ENCODE measurements at regions not wholly inside any gene's neighbourhood (a gene's known extent, or its start where the extent isn't known, plus 50 kb on each side); places are given as distances from the start of the nearest gene placed in this dataset.

GRCh38 chr1:163013826-163014600, 55.1 kb upstream of the RGS4 start:
- H3K36me3 ChIP-seq (ENCODE audit: insufficient read depth, low read length) = no peaks in the 10 kb centered on the region
- no peaks in the 10 kb centered on the region for H3K79me2 ChIP-seq (ENCODE audit: control insufficient read depth, insufficient read depth, low read length, unreplicated experiment)
- no peak overlapping the region for H2AFZ ChIP-seq (ENCODE audit: low read length, unreplicated experiment)
- H3K27me3 ChIP-seq (ENCODE audit: insufficient read depth, low read length) = no peaks in the 10 kb centered on the region
- no peaks in the 10 kb centered on the region for H3K4me1 ChIP-seq (ENCODE audit: control insufficient read depth, insufficient read depth, low read length, unreplicated experiment)
- H3K27ac ChIP-seq (ENCODE audit: low read depth, low read length) = no peak overlapping the region
- H3K4me3 ChIP-seq (ENCODE audit: low read depth, low read length) = no peak overlapping the region

GRCh38 chr1:163006051-163006834, 62.9 kb upstream of the RGS4 start:
- Histone ChIP-seq H3K79me2 (ENCODE audit: control insufficient read depth, insufficient read depth, low read length, unreplicated experiment) (no peaks in the 10 kb centered on the region), H3K4me3 (ENCODE audit: low read depth, low read length) (no peak overlapping the region), H3K27me3 (ENCODE audit: insufficient read depth, low read length) (no peaks in the 10 kb centered on the region), H3K27ac (ENCODE audit: low read depth, low read length) (no peak overlapping the region), H2AFZ (ENCODE audit: low read length, unreplicated experiment) (no peak overlapping the region), H3K36me3 (ENCODE audit: insufficient read depth, low read length) (no peaks in the 10 kb centered on the region), H3K4me1 (ENCODE audit: control insufficient read depth, insufficient read depth, low read length, unreplicated experiment) (no peaks in the 10 kb centered on the region)

- H3K27me3 ChIP-seq (ENCODE audit: insufficient read depth, low read length) = no peaks in the 10 kb centered on the region
- H3K27ac ChIP-seq (ENCODE audit: low read depth, low read length) = peak overlapping the region; percentile 44
- no peak overlapping the region for H3K4me3 ChIP-seq (ENCODE audit: low read depth, low read length)
- H3K4me1 ChIP-seq (ENCODE audit: control insufficient read depth, insufficient read depth, low read length, unreplicated experiment) = peaks cover 35% of the 10 kb centered on the region
- H2AFZ ChIP-seq (ENCODE audit: low read length, unreplicated experiment) = peak overlapping the region; percentile 45
- no peaks in the 10 kb centered on the region for H3K36me3 ChIP-seq (ENCODE audit: insufficient read depth, low read length)
- H3K79me2 ChIP-seq (ENCODE audit: control insufficient read depth, insufficient read depth, low read length, unreplicated experiment) = no peaks in the 10 kb centered on the region
Measured at GRCh38 chr1:162997499-162998285, 71.5 kb upstream of the RGS4 start.

GRCh38 chr1:162996261-162996660, 72.9 kb upstream of the RGS4 start:
- H3K36me3 ChIP-seq (ENCODE audit: insufficient read depth, low read length) = no peaks in the 10 kb centered on the region
- no peaks in the 10 kb centered on the region for H3K27me3 ChIP-seq (ENCODE audit: insufficient read depth, low read length)
- H3K4me1 ChIP-seq (ENCODE audit: control insufficient read depth, insufficient read depth, low read length, unreplicated experiment) = peaks cover 35% of the 10 kb centered on the region
- H2AFZ ChIP-seq (ENCODE audit: low read length, unreplicated experiment) = peak overlapping the region; percentile 39
- no peaks in the 10 kb centered on the region for H3K79me2 ChIP-seq (ENCODE audit: control insufficient read depth, insufficient read depth, low read length, unreplicated experiment)
- no peak overlapping the region for H3K4me3 ChIP-seq (ENCODE audit: low read depth, low read length)
- no peak overlapping the region; the same call in 1 of the 2 replicates for H3K27ac ChIP-seq (ENCODE audit: low read depth, low read length)

GRCh38 chr1:162994921-162995320, 74.2 kb upstream of the RGS4 start:
- H3K27me3 ChIP-seq (ENCODE audit: insufficient read depth, low read length) = no peaks in the 10 kb centered on the region
- H3K27ac ChIP-seq (ENCODE audit: low read depth, low read length) = peak overlapping the region; percentile 33
- no peaks in the 10 kb centered on the region for H3K79me2 ChIP-seq (ENCODE audit: control insufficient read depth, insufficient read depth, low read length, unreplicated experiment)
- no peak overlapping the region for H3K4me3 ChIP-seq (ENCODE audit: low read depth, low read length)
- no peak overlapping the region for H2AFZ ChIP-seq (ENCODE audit: low read length, unreplicated experiment)
- H3K4me1 ChIP-seq (ENCODE audit: control insufficient read depth, insufficient read depth, low read length, unreplicated experiment) = peaks cover 35% of the 10 kb centered on the region
- no peaks in the 10 kb centered on the region for H3K36me3 ChIP-seq (ENCODE audit: insufficient read depth, low read length)

- no peaks in the 10 kb centered on the region for H3K79me2 ChIP-seq (ENCODE audit: control insufficient read depth, insufficient read depth, low read length, unreplicated experiment)
- no peak overlapping the region for H3K4me3 ChIP-seq (ENCODE audit: low read depth, low read length)
- H3K27ac ChIP-seq (ENCODE audit: low read depth, low read length) = no peak overlapping the region; the same call in 1 of the 2 replicates
- H2AFZ ChIP-seq (ENCODE audit: low read length, unreplicated experiment) = no peak overlapping the region
- no peaks in the 10 kb centered on the region for H3K36me3 ChIP-seq (ENCODE audit: insufficient read depth, low read length)
- H3K4me1 ChIP-seq (ENCODE audit: control insufficient read depth, insufficient read depth, low read length, unreplicated experiment) = peaks cover 35% of the 10 kb centered on the region
- H3K27me3 ChIP-seq (ENCODE audit: insufficient read depth, low read length) = no peaks in the 10 kb centered on the region
Measured at GRCh38 chr1:162993846-162994245, 75.3 kb upstream of the RGS4 start.

- Histone ChIP-seq H3K4me1 (ENCODE audit: control insufficient read depth, insufficient read depth, low read length, unreplicated experiment) (peaks cover 41% of the 10 kb centered on the region), H2AFZ (ENCODE audit: low read length, unreplicated experiment) (no peak overlapping the region), H3K79me2 (ENCODE audit: control insufficient read depth, insufficient read depth, low read length, unreplicated experiment) (no peaks in the 10 kb centered on the region), H3K4me3 (ENCODE audit: low read depth, low read length) (no peak overlapping the region), H3K27me3 (ENCODE audit: insufficient read depth, low read length) (no peaks in the 10 kb centered on the region), H3K27ac (ENCODE audit: low read depth, low read length) (no peak overlapping the region), H3K36me3 (ENCODE audit: insufficient read depth, low read length) (no peaks in the 10 kb centered on the region)
Measured at GRCh38 chr1:162992945-162993344, 76.2 kb upstream of the RGS4 start.

- H3K36me3 ChIP-seq (ENCODE audit: insufficient read depth, low read length) = no peaks in the 10 kb centered on the region
- H3K4me1 ChIP-seq (ENCODE audit: control insufficient read depth, insufficient read depth, low read length, unreplicated experiment) = peaks cover 47% of the 10 kb centered on the region
Measured at GRCh38 chr1:162991444-162991843, 77.7 kb upstream of the RGS4 start.

GRCh38 chr1:162990665-162991064, 78.5 kb upstream of the RGS4 start:
- H3K27ac ChIP-seq (ENCODE audit: low read depth, low read length) = no peak overlapping the region
- peaks cover 51% of the 10 kb centered on the region for H3K4me1 ChIP-seq (ENCODE audit: control insufficient read depth, insufficient read depth, low read length, unreplicated experiment)
- H3K36me3 ChIP-seq (ENCODE audit: insufficient read depth, low read length) = no peaks in the 10 kb centered on the region
- no peaks in the 10 kb centered on the region for H3K27me3 ChIP-seq (ENCODE audit: insufficient read depth, low read length)
- H3K4me3 ChIP-seq (ENCODE audit: low read depth, low read length) = no peak overlapping the region
- no peak overlapping the region for H2AFZ ChIP-seq (ENCODE audit: low read length, unreplicated experiment)
- H3K79me2 ChIP-seq (ENCODE audit: control insufficient read depth, insufficient read depth, low read length, unreplicated experiment) = no peaks in the 10 kb centered on the region

More at GRCh38 chr1:162991444-162991843, 77.7 kb upstream of the RGS4 start:
- no peak overlapping the region for H3K4me3 ChIP-seq (ENCODE audit: low read depth, low read length)
- H2AFZ ChIP-seq (ENCODE audit: low read length, unreplicated experiment) = no peak overlapping the region
- no peaks in the 10 kb centered on the region for H3K79me2 ChIP-seq (ENCODE audit: control insufficient read depth, insufficient read depth, low read length, unreplicated experiment)
- no peak overlapping the region for H3K27ac ChIP-seq (ENCODE audit: low read depth, low read length)
- no peaks in the 10 kb centered on the region for H3K27me3 ChIP-seq (ENCODE audit: insufficient read depth, low read length)

GRCh38 chr1:162988869-162989268, 80.3 kb upstream of the RGS4 start:
- Histone ChIP-seq H3K27me3 (ENCODE audit: insufficient read depth, low read length) (no peaks in the 10 kb centered on the region), H3K4me3 (ENCODE audit: low read depth, low read length) (no peak overlapping the region), H2AFZ (ENCODE audit: low read length, unreplicated experiment) (no peak overlapping the region), H3K4me1 (ENCODE audit: control insufficient read depth, insufficient read depth, low read length, unreplicated experiment) (peaks cover 51% of the 10 kb centered on the region), H3K36me3 (ENCODE audit: insufficient read depth, low read length) (no peaks in the 10 kb centered on the region), H3K27ac (ENCODE audit: low read depth, low read length) (no peak overlapping the region), H3K79me2 (ENCODE audit: control insufficient read depth, insufficient read depth, low read length, unreplicated experiment) (no peaks in the 10 kb centered on the region)

Measured in ACC112 (cell line).